ENCODE measurements at regions not wholly inside any gene's neighbourhood (a gene's known extent, or its start where the extent isn't known, plus 50 kb on each side); places are given as distances from the start of the nearest gene placed in this dataset.

- H3K4me1 Mint-ChIP-seq: peaks cover 6% of the 10 kb centered on the region
- CTCF ChIA-PET: interaction anchor here (0.5 kb wide), 1 partner anchor 199 kb away, joined by 3 read pairs; no protein-coding TSS in a partner anchor
Measured at GRCh38 chr3:177731644-177732268, 534.5 kb upstream of the TBL1XR1 start.

GRCh38 chr3:177733233-177733632, 536.0 kb upstream of the TBL1XR1 start:
- H3K27me3 Mint-ChIP-seq: no peaks in the 10 kb centered on the region
- POLR2A ChIA-PET: no interaction called here

More at GRCh38 chr3:177731644-177732268, 534.5 kb upstream of the TBL1XR1 start:
- Mint-ChIP-seq H3K9me3 (ENCODE audit: insufficient read depth) (no peaks in the 10 kb centered on the region), H3K4me3 (no peak overlapping the region), H3K27ac (no peak overlapping the region), H3K27me3 (no peaks in the 10 kb centered on the region)
- POLR2A ChIA-PET: no interaction called here
- Histone ChIP-seq H3K36me3 (replicated peaks in 1 of 2; ENCODE audit: control extremely low read depth in 1 of 2, control insufficient read depth in 1 of 2, extremely low read depth in 1 of 2, insufficient read depth in 2 of 2, low read length in 1 of 2) (no peaks in the 10 kb centered on the region), H3K4me2 (replicated peaks; ENCODE audit: low read depth, low read length, poor library complexity, severe bottlenecking) (no peak overlapping the region), H3K4me3 (ENCODE audit: control extremely low read depth in 1 of 5, extremely low read depth in 1 of 5, insufficient read depth in 1 of 5, low read depth in 2 of 5, low read length in 4 of 5) (no peak overlapping the region), H2AFZ (ENCODE audit: insufficient read depth, low read depth, low read length, poor library complexity, severe bottlenecking) (no peak overlapping the region), H3K9me3 (ENCODE audit: control extremely low read depth in 1 of 3, control insufficient read depth in 2 of 3, insufficient read depth in 1 of 3, low read length in 2 of 3) (peaks cover 0 to 3% (median 0%) of the 10 kb centered on the region in 3 donors), H3K79me2 (ENCODE audit: control insufficient read depth, insufficient read depth, low read length) (no peaks in the 10 kb centered on the region), H3K27ac (ENCODE audit: low read length in 2 of 2) (no peak overlapping the region), H3K4me1 (ENCODE audit: control insufficient read depth in 2 of 2, insufficient read depth in 2 of 2, low read length in 2 of 2) (no peaks in the 10 kb centered on the region), H3K27me3 (replicated peaks in 1 of 4; ENCODE audit: control extremely low read depth in 1 of 4, control insufficient read depth in 3 of 4, insufficient read depth in 4 of 4, low read length in 3 of 4) (no peaks in the 10 kb centered on the region), H3K9ac (ENCODE audit: low read length) (no peak overlapping the region), H4K20me1 (ENCODE audit: control insufficient read depth, insufficient read depth, low read length, poor library complexity, severe bottlenecking) (no peaks in the 10 kb centered on the region)
- intact Hi-C loops (cut with micrococcal nuclease): no loop called here
- TF ChIP-seq, protein P1, sequence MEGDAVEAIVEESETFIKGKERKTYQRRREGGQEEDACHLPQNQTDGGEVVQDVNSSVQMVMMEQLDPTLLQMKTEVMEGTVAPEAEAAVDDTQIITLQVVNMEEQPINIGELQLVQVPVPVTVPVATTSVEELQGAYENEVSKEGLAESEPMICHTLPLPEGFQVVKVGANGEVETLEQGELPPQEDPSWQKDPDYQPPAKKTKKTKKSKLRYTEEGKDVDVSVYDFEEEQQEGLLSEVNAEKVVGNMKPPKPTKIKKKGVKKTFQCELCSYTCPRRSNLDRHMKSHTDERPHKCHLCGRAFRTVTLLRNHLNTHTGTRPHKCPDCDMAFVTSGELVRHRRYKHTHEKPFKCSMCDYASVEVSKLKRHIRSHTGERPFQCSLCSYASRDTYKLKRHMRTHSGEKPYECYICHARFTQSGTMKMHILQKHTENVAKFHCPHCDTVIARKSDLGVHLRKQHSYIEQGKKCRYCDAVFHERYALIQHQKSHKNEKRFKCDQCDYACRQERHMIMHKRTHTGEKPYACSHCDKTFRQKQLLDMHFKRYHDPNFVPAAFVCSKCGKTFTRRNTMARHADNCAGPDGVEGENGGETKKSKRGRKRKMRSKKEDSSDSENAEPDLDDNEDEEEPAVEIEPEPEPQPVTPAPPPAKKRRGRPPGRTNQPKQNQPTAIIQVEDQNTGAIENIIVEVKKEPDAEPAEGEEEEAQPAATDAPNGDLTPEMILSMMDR (IDR thresholded peaks at IDR 0.05): no peak
- no peak for TF ChIP-seq EZH2 (IDR thresholded peaks at IDR 0.05; ENCODE audit: borderline replicate concordance, insufficient read depth, low read depth, low read length, poor library complexity, severe bottlenecking)
- DNase-seq (no peak), ATAC-seq (ENCODE audit: low read depth) (no peak)
- WGBS (ENCODE audit: insufficient coverage): 100% methylated on average over 1 of the region's 3 CpGs

More at GRCh38 chr3:177733233-177733632, 536.0 kb upstream of the TBL1XR1 start:
- Histone ChIP-seq H3K27me3 (replicated peaks in 1 of 4; ENCODE audit: control extremely low read depth in 1 of 4, control insufficient read depth in 3 of 4, insufficient read depth in 4 of 4, low read length in 3 of 4) (no peaks in the 10 kb centered on the region), H3K4me3 (ENCODE audit: control extremely low read depth in 1 of 5, extremely low read depth in 1 of 5, insufficient read depth in 1 of 5, low read depth in 2 of 5, low read length in 4 of 5) (no peak overlapping the region), H3K4me1 (ENCODE audit: control insufficient read depth in 2 of 2, insufficient read depth in 2 of 2, low read length in 2 of 2) (no peaks in the 10 kb centered on the region), H2AFZ (ENCODE audit: insufficient read depth, low read depth, low read length, poor library complexity, severe bottlenecking) (no peak overlapping the region), H3K4me2 (replicated peaks; ENCODE audit: low read depth, low read length, poor library complexity, severe bottlenecking) (no peak overlapping the region), H4K20me1 (ENCODE audit: control insufficient read depth, insufficient read depth, low read length, poor library complexity, severe bottlenecking) (no peaks in the 10 kb centered on the region), H3K9me3 (ENCODE audit: control extremely low read depth in 1 of 3, control insufficient read depth in 2 of 3, insufficient read depth in 1 of 3, low read length in 2 of 3) (peaks cover 0 to 3% (median 0%) of the 10 kb centered on the region in 3 donors), H3K36me3 (replicated peaks in 1 of 2; ENCODE audit: control extremely low read depth in 1 of 2, control insufficient read depth in 1 of 2, extremely low read depth in 1 of 2, insufficient read depth in 2 of 2, low read length in 1 of 2) (no peaks in the 10 kb centered on the region), H3K9ac (ENCODE audit: low read length) (no peak overlapping the region), H3K79me2 (ENCODE audit: control insufficient read depth, insufficient read depth, low read length) (no peaks in the 10 kb centered on the region), H3K27ac (ENCODE audit: low read length in 2 of 2) (no peak overlapping the region)
- Mint-ChIP-seq H3K9me3 (ENCODE audit: insufficient read depth) (no peaks in the 10 kb centered on the region), H3K4me1 (peaks cover 6% of the 10 kb centered on the region), H3K27ac (no peak overlapping the region), H3K4me3 (no peak overlapping the region)
- TF ChIP-seq EZH2 (IDR thresholded peaks at IDR 0.05; ENCODE audit: borderline replicate concordance, insufficient read depth, low read depth, low read length, poor library complexity, severe bottlenecking): no peak
- TF ChIP-seq, protein P1 (IDR thresholded peaks at IDR 0.05): no peak
- WGBS (ENCODE audit: insufficient coverage): no CpG with 5 or more reads among the region's 1 CpG
- intact Hi-C loops (cut with micrococcal nuclease): no loop called here
- CTCF ChIA-PET: no interaction called here
- ATAC-seq (ENCODE audit: low read depth): no peak
- no peak for DNase-seq
